GM18873 (cell line): ENCODE measurements at regions not wholly inside any gene's neighbourhood (a gene's known extent, or its start where the extent isn't known, plus 50 kb on each side); places are given as distances from the start of the nearest gene placed in this dataset.
"Not testable (repeated sequence)": the region's sequence is repeated elsewhere in the genome, so short reads cannot be mapped to it uniquely, and the experiment has no call there.

ENCODE experiments used
- ATAC-seq: cut with Tn5 transposase; IDR thresholded peaks from one replicate; pipeline ENCODE4 v1.9.1; 2021; ENCODE audit warnings: mild to moderate bottlenecking, moderate library complexity, moderate number of reproducible peaks; ENCODE audit not compliant: unreplicated experiment, low FRiP score

DNA sequence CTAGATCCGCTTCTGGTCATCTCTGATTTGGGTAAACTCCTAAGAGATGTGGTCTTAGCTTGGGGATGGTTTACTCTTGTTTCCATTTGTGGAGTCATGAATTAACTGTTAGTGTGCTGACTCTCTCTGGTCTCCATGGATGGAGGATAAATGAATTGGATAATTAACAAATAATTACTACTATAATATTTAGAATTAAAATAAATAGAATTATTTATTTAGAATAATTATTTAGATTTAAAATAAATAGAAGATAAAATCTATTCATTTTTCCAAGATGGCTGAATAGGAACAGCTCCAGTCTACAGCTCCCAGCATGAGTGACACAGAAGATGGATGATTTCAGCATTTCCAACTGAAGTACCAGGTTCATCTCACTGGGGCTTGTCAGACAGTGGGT is 1587.4 kb upstream of the AGA start:
- ATAC-seq: no peak

DNA sequence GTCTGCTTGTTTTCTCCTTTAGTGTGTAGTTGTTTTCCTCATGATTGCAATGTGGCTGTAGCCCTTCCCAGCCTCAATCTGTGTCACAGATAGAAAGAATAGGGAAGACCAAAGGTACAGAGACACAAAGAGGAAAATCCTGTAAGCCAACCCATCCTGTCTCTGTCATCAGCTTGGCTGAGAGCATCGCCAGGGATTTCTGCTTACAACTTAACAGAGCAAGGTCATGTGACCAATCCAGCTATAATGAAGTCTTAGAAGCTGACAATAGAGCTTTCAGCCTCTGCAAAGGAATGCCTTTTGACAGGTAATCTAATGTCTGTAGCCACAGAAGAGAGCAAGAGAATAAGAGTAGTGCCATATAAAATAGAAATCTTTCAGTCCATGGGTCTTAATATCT is 1598.0 kb upstream of the AGA start:
- no peak for ATAC-seq

DNA sequence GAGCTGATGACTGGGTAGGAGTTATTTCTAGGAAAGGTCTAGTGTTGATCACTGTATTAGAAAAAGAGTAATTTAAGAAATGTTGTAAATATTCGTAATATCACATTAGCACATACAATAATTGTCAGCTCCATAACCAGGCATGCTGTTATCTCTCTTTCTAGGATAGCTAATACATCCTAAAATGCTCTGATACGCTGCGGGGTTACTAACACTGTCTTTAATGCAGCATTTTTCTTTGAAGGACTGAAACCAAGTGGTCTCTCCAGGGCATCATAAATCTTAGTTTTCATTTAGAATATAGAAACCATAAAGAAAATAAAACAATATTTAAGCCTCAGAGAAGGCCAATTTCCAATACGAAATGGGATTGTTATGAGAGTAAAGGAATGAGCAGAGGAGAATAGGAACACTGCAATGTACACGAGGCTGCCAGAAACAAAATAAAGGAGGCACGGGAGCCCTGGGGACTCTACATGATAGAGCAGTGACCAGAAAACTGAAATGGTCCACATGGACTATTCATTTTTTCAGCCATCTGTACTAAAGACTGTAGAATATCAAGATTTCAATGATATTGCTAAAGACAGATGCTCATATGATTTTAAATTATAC is 1606.7 kb upstream of the AGA start:
- ATAC-seq: no peak

DNA sequence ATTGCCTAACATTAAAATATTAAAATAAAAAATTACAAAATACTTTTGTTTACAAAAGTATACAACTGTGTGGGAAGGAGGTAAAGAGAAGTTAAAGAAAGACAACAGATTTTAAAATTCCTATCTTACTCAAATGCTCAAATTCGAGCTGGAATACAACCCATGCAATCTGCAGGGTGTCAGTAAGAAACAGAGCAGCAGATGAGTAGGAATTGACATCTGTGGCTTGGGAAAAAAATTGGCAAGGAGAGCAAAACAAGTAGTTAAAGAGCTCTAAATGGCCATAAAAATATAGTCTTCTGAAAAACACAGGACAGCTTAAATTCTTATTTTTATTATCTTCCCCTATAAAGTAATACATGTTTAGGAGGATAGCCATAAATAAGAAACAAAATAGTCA is 1609.0 kb upstream of the AGA start:
- ATAC-seq: no peak

DNA sequence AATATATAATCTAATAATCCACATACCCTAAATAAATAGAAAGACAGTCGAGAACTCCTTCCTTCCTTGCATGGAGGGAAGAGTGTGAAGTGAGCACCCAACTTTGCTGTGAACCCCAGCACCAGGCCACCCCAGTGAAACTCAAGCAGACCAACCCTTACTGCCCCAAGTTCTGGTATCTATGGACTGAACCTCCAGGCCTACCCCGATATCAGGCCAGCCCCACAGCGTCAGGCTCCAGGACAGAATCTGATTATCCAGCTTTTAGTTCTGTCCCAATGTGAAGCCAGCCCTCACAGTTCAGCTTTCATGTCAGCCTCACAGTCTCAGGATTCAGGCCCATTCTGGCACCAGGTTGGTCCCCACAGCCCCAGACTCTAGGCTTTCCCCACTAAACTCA is 1617.2 kb upstream of the AGA start:
- no peak for ATAC-seq

DNA sequence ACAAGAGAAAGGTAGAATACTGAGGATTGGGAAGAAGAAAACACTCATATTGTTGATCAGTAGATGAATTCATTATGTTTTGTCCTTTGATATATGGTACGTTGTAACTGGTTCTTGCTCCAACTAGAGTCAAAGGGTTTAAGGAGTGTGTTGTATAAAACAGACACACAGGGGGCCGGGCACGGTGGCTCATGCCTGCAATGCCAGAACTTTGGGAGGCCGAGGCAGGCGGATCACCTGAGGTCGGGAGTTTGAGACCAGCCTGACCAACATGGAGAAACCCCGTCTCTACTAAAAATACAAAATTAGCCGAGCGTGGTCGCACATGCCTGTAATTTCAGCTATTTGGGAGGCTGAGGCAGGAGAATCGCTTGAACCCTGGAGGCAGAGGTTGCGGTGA is 1624.0 kb upstream of the AGA start:
- not testable (repeated sequence) for ATAC-seq

DNA sequence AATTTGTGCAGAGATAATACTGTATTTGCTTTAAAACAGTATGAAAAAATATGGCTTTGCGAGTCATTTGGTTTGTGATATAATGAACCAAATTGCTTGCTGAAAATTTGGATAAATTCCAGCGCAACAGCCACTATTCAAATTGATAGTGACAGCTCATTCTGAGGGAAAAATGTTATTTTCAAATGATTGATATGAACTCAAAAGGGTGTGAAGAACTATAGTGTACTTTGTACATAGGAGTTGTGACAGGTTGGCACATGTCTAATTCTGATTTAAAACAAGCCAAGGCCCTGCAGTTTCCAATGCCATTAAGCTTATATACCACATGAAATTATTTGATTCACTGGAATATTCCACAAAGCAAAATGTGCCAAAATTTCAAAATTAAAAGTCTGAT is 1628.9 kb upstream of the AGA start:
- no peak for ATAC-seq

DNA sequence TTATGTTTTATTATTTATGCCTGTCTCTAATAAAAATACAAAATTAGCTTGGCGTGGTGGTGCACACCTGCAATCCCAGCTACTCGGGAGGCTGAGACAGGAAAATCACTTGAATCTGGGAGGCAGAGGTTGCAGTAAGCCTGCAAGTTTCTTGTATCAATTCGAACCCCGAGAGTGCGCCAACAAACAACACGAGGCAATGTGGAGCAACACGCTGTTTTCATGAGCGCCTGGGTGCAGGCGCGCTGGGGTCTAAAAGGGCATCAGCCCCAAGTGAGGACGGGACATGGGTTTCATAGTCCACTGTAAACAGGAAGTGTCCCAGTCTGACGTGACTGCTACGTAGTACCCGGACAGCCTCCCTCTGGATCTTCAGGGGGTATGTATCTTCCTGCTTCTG is 1634.6 kb upstream of the AGA start:
- no peak for ATAC-seq

DNA sequence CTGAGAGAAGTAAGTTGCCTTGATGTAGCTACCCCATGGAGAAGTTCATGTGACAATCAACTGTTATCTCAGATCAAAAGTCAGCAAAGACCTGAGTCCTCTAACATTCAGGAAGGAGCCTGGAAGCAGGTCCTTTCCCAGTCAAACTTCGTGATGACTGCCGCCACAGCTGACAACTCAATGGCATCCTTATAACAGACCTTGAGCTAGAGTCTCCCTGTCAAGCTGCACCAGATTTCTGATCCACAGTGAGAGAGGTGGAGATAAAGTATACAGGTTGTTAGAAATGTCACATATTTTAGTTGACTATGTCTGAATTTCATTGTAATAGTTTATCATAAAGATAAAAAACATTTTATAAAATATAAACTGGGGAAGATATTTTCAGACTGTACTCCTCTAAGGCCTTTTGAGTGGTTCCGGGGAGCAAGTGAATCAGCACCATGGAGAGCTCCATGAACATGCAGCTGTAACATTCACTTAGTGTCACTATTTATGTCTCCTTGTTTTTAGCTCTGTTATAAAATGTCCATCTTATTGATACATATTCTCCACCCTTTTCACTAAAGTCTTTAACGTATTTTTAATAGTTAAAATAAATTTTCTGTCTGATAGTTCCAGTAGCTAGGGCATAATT is 1653.5 kb upstream of the AGA start:
- no peak for ATAC-seq

DNA sequence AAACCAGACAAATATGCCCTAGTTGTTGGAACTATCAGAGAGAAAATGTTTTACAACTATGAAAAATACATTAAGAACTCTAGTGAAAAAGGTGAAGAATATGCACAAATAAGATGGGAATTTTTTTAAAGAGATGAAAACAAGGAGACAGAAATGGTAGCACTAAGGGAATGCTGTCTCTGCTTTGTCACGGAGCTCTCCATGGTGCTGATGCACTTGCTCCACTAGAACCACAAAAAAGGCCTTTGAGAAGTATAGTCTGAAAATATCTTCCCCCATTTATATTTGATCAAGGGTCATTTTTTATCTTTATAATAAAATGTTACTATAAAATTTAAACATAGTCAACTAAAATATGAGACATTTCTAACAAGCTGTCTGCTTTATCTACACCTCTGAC is 1655.5 kb upstream of the AGA start:
- no peak for ATAC-seq

DNA sequence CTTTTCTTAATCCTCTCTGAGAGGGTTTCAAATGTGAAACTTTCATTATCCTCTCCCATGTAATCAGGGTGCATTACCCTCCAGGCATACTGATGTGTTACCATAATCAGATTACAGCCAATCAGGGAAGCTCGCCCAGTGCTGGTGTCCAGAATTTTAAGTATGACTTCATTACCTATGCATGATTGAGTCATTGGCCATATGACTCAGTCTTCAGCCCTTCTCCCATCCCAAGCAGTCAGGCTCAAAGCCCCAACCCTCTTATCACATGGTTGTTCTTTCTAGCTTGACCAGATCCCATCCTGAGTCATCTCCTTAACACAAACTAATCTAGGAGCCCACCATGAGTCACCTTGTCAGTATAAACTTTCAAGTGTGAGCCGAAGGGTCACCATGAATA is 1668.1 kb upstream of the AGA start:
- no peak for ATAC-seq

DNA sequence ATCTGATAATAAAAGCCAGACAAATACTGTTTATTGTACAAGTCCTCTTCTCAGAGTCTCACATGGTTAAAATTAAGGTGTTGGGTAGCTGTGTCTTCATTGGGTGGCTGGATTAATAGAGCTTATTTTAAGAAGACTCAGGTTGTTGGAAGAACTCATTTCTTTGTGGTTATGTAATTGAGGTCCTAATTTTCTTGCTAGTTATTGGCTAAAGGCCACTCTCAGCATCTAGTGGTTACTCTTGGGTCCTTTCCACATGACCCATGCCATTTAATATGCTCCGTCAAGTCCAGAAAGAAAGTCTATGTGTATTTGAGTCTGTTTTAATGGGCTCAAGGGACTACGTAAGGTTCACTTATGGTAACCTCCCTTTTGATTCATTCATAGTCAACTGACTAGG is 1668.6 kb upstream of the AGA start:
- ATAC-seq: no peak

DNA sequence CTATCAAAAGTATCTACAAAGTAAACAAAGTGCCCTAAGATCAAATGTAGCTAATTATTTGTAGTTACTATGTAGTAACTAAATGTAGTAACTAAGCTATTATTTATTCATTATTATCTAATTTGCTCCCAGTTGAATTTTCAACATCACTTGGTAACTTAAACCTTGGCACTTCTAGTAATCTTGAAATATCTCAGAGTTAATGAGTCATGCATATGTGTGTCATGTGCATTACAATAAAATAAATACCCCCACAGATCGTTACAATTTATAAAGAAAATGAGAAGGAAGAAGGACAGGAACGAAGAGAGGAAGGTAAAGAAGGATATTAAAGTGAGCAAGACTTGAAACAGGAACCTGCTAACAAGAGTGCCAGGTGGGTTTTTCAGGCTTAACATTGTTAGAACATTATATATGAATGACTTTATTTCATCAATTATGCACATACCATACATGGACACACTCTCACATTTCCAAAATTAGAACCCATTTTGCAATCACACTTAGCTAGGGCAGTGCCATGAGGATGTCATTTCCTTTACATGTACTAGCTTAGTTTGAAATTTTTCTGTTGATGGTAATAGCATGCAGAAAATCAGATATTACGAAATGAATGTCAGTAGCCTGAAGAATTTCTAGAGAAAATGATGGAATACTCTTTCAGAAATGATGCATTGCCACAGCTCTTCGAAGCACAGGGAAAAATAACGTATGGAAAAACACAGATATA is 1670.4 kb upstream of the AGA start:
- no peak for ATAC-seq

DNA sequence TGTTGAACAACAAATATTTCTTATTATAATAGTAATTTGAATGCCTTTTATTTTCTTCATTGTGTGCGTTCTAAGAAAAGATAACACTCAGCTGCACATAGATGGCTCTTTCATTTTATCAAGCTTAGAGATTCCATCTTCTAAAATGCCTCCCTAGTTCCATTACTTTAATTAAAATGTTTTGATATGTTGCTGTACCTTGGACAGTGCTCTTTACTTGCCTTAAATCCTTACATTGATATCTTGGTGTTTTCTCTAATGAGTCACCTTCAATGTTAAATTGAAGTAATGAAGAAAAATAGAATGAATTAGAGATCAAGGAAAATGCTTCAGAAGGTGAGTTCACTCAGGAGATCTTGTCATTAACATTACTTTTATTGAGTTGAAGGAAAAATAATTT is 1672.4 kb upstream of the AGA start:
- ATAC-seq: no peak

DNA sequence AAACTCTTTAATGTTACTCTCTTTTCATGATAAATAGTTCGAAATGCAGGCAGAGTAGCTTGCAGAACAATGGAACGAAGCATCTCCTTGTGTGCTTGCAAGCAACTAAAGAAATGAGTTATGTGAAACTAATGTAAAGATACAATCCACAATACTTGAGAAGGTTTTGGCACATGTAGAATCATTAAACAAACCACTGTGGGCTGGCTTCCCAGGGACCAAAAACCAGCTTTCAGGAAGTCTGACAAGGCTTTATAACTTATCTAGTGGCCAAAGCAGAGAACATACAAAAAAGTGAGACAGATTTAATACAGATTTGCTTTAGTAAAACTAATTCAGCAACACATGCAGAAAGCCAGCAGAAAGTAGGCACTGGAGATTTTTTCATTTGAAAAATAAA is 1673.8 kb upstream of the AGA start:
- ATAC-seq: no peak

DNA sequence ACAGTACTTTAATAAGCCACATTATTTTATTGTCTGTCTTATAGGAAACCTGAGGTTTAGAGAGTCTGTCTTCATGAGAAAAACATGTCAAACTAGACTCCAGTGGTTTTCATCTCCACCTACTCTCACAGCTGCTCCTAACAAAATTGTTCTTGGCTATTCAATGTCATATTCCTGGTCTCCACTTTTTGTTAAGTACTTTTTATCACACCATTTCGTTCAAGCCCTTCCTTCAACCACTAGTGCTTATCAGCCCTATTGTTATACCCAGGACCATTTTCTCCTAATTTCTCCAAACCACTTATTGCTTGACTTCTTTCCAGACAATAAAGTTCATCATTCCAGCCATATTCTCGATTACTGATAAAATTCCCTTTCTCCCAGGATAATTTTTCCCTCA is 1674.3 kb upstream of the AGA start:
- ATAC-seq: no peak

DNA sequence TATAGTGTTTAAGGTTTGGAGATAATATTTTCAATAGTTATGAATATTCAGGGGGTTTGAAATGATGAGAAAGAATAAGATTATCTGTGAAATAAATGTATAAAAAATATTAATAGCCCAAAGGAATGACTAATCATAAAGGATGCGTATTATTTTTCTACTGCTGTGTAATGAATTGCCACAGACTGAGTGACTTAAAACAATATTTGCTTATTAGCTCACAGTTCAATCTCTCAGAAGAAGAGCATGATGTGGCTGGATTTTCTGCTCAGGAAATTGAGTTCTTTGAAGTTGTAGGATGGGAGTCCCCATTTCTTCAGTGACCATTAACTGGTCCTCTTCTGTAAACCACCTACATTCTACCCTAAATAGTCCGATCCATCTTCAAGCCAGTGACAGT is 1680.8 kb upstream of the AGA start:
- no peak for ATAC-seq

DNA sequence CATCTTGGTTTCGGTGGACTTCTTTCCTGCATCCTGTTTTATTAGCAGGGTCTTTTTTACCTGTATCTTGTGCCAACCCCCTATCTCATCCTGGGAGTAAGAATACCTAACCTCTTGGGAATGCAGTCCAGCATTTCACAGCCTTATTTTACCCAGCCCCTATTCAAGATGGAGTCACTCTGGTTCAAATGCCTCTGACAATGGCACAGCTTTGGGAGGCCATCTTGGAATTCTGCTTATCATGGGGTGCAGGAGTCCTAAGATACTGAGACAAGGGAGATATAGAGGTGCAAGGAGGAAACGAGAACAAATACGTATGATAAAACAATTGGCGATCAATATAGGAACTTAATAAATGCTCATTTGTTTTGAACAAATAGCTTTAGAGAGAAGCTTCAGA is 1682.2 kb upstream of the AGA start:
- ATAC-seq: no peak

DNA sequence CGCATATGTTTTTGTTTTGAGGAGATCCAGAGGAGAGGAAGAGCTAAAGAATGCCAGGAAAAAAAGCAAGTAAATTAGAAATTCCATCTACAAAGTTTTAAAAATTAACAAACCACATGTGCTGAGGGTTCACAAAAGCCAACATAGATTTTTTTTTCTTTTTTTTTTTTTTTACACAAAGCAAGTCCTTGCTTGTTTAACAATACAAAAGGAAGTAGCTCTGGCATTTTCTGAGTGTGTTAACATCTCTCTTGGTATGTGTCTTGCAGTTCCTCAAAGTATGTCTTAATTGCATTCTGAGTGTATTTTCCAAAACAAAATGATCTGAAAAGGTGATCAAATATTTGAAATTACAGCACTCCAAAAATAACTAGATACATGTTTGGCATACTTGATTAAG is 1682.7 kb upstream of the AGA start:
- ATAC-seq: no peak

DNA sequence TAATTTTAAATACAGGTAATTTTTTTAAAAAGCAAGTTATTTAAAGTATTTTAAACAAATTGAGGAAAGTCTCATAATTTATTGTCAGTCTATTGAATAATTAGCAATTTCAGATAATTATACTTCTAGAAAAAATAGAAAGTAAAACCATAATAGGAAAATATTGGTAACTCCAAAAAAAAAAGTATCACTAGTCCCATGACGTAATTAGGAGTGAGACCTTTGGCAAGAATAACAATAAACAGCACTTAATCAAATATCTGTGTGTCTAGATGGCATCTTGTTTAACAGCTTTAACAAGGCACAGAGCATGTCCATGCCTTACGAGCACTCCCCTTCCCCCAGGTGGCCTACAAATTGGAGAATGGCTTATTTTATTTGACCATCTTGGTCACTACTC is 1683.6 kb upstream of the AGA start:
- no peak for ATAC-seq

DNA sequence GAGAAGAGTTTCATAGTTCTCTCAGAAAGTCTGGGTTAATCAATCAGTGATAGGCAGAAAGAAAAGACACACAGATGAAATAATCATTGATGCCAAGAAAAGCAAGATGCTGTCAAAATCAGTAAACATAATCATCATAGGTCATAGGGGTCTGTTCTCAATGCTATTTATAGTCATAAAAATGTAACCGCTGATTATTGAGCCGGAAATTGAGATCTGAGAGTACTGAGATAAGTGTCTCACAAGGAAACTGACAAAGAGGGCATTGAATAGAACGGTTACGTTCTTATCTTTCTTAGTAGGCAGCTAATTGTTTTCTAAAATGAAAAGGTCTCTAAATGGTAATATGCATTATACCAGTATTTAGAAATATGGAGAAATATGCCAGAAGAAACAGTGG is 1686.1 kb upstream of the AGA start:
- ATAC-seq: no peak

DNA sequence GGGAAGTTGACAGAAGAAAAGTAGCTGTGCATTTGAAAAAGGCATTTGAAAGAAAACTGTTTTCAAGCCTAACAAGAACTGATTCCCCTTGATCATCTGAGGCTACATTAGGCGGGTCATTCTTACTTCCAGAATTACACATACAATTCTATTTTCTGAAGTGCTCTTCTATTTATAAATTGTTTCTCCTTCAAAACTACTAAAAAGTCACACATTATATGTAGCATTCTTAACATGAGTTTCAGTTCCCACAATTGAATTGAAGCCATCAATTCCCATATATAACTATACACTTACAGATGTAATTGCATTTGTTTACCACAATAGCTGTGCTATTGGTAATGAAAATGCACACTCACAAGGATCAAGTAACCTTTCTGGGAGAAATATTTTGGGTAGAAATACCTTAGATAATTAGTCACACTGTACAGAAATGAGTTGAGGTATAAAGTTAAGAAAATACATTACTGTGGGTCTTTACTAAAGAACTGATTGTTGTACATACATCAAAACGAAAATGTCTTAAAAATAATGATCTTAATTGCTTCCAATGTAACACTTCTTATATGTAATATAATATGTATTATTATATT is 1688.0 kb upstream of the AGA start:
- no peak for ATAC-seq
